ENCODE measurements at regions not wholly inside any gene's neighbourhood (a gene's known extent, or its start where the extent isn't known, plus 50 kb on each side); places are given as distances from the start of the nearest gene placed in this dataset.
"Not testable (repeated sequence)": the region's sequence is repeated elsewhere in the genome, so short reads cannot be mapped to it uniquely, and the experiment has no call there.

- TF ChIP-seq CTCF (IDR thresholded peaks at IDR 0.05; ENCODE audit: extremely low read depth, missing control alignments): no peak
- no peak for DNase-seq (ENCODE audit: low spot score)
Observed at GRCh38 chr16:65249768-65250167, 127.9 kb upstream of the CDH11 start.

GRCh38 chr16:65244787-65245186, 122.9 kb upstream of the CDH11 start:
- no peak for DNase-seq (ENCODE audit: low spot score)
- TF ChIP-seq CTCF (IDR thresholded peaks at IDR 0.05; ENCODE audit: extremely low read depth, missing control alignments): no peak

GRCh38 chr16:65235339-65236177, 113.7 kb upstream of the CDH11 start:
- DNase-seq (ENCODE audit: low spot score): no peak

GRCh38 chr16:65234721-65235320, 113.0 kb upstream of the CDH11 start:
- not testable (repeated sequence) for DNase-seq (ENCODE audit: low spot score)

More at GRCh38 chr16:65235339-65236177, 113.7 kb upstream of the CDH11 start:
- no peak for TF ChIP-seq CTCF (IDR thresholded peaks at IDR 0.05; ENCODE audit: extremely low read depth, missing control alignments)

GRCh38 chr16:65229191-65229662, 107.4 kb upstream of the CDH11 start:
- no peak for TF ChIP-seq CTCF (IDR thresholded peaks at IDR 0.05; ENCODE audit: extremely low read depth, missing control alignments)
- no peak for DNase-seq (ENCODE audit: low spot score)

- no peak for DNase-seq (ENCODE audit: low spot score)
Observed at GRCh38 chr16:65227150-65227835, 105.4 kb upstream of the CDH11 start.

GRCh38 chr16:65226077-65226476, 104.2 kb upstream of the CDH11 start:
- DNase-seq (ENCODE audit: low spot score): no peak
- TF ChIP-seq CTCF (IDR thresholded peaks at IDR 0.05; ENCODE audit: extremely low read depth, missing control alignments): no peak

More at GRCh38 chr16:65227150-65227835, 105.4 kb upstream of the CDH11 start:
- no peak for TF ChIP-seq CTCF (IDR thresholded peaks at IDR 0.05; ENCODE audit: extremely low read depth, missing control alignments)
